ENCODE measurements at regions not wholly inside any gene's neighbourhood (a gene's known extent, or its start where the extent isn't known, plus 50 kb on each side); places are given as distances from the start of the nearest gene placed in this dataset.
A peak's percentile ranks its signal among the peaks of the same experiment; 100 is the strongest.

GRCh38 chr7:139169816-139170215 is 60.3 kb upstream of the ZC3HAV1 start:
- TF ChIP-seq CTCF (IDR thresholded peaks at IDR 0.05), result no peak
- H4K20me1 ChIP-seq (ENCODE audit: insufficient read depth, low read length), result no peaks in the 10 kb centered on the region
- no peak overlapping the region for H3K4me2 ChIP-seq (replicated peaks; ENCODE audit: extremely low read depth, low read length, poor library complexity, severe bottlenecking)
- no peak overlapping the region for H3K4me3 ChIP-seq (replicated peaks in 1 of 3; ENCODE audit: low read depth in 2 of 3, low read length in 3 of 3)
- no peaks in the 10 kb centered on the region for H3K79me2 ChIP-seq (ENCODE audit: insufficient read depth, low read length)
- Mint-ChIP-seq H3K27ac (no peak overlapping the region), H3K36me3 (no peaks in the 10 kb centered on the region), H3K4me3 (no peak overlapping the region), H3K4me1 (no peaks in the 10 kb centered on the region), H3K9me3 (no peaks in the 10 kb centered on the region), H3K27me3 (ENCODE audit: low read depth in 3 of 3) (peaks cover 0 to 1% (median 0%) of the 10 kb centered on the region in 3 donors)
- H3K36me3 ChIP-seq (replicated peaks in 1 of 2; ENCODE audit: control insufficient read depth in 1 of 2, insufficient read depth in 2 of 2, low read length in 2 of 2), result no peaks in the 10 kb centered on the region
- H3K4me1 ChIP-seq (ENCODE audit: control insufficient read depth in 1 of 2, insufficient read depth in 2 of 2, low read length in 2 of 2), result no peaks in the 10 kb centered on the region
- intact Hi-C loops (cut with micrococcal nuclease), result no loop called here
- no peak overlapping the region for H3K9ac ChIP-seq (ENCODE audit: insufficient read depth, low read length, poor library complexity, severe bottlenecking)
- no CpG with 5 or more reads among the region's 2 CpGs for WGBS (ENCODE audit: insufficient coverage)
- no peak for DNase-seq
- H2AFZ ChIP-seq (ENCODE audit: insufficient read depth, low read depth, low read length, poor library complexity, severe bottlenecking), result no peak overlapping the region
- no peaks in the 10 kb centered on the region for H3K9me3 ChIP-seq (replicated peaks in 1 of 2; ENCODE audit: control insufficient read depth in 1 of 2, insufficient read depth in 1 of 2, low read length in 2 of 2)
- H3K27me3 ChIP-seq (ENCODE audit: control insufficient read depth in 2 of 2, insufficient read depth in 2 of 2, low read length in 2 of 2), result no peaks in the 10 kb centered on the region
- H3K27ac ChIP-seq (ENCODE audit: low read depth in 1 of 2, low read length in 2 of 2), result no peak overlapping the region

DNA sequence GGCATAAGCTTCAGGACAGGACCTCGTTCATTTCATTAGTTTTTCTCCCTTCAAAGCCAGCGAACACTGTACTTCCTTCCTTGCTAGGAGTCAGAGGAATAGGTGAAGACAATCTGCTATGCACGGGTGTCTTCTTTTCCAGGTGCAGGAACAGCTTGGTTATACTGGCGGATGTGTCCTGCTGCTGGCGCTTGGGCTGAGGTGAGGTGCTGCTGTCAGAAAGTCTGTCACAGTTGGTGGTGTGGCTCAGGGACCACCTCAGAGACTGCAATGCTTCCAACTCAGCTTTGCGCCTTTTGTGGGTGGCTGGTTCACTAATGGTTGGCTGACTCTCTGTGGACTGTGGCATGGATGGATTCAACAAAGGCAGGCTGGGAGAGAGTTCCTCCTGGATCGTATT is 58.3 kb upstream of the UBN2 start:
- no peak for DNase-seq
- Histone ChIP-seq H3K4me1 (ENCODE audit: control insufficient read depth in 1 of 2, insufficient read depth in 2 of 2, low read length in 2 of 2) (no peaks in the 10 kb centered on the region), H3K9me3 (replicated peaks in 1 of 2; ENCODE audit: control insufficient read depth in 1 of 2, insufficient read depth in 1 of 2, low read length in 2 of 2) (no peaks in the 10 kb centered on the region), H3K36me3 (replicated peaks in 1 of 2; ENCODE audit: control insufficient read depth in 1 of 2, insufficient read depth in 2 of 2, low read length in 2 of 2) (no peaks in the 10 kb centered on the region), H4K20me1 (ENCODE audit: insufficient read depth, low read length) (no peaks in the 10 kb centered on the region), H2AFZ (ENCODE audit: insufficient read depth, low read depth, low read length, poor library complexity, severe bottlenecking) (no peak overlapping the region), H3K4me3 (replicated peaks in 1 of 3; ENCODE audit: low read depth in 2 of 3, low read length in 3 of 3) (no peak overlapping the region), H3K4me2 (replicated peaks; ENCODE audit: extremely low read depth, low read length, poor library complexity, severe bottlenecking) (no peak overlapping the region), H3K79me2 (ENCODE audit: insufficient read depth, low read length) (no peaks in the 10 kb centered on the region), H3K27me3 (ENCODE audit: control insufficient read depth in 2 of 2, insufficient read depth in 2 of 2, low read length in 2 of 2) (no peaks in the 10 kb centered on the region), H3K9ac (ENCODE audit: insufficient read depth, low read length, poor library complexity, severe bottlenecking) (no peak overlapping the region), H3K27ac (ENCODE audit: low read depth in 1 of 2, low read length in 2 of 2) (no peak overlapping the region)
- no peaks in the 10 kb centered on the region for H3K9me3 Mint-ChIP-seq
- TF ChIP-seq CTCF (IDR thresholded peaks at IDR 0.05), result no peak
- H3K36me3 Mint-ChIP-seq, result no peaks in the 10 kb centered on the region
- peaks cover 0 to 1% (median 0%) of the 10 kb centered on the region in 3 donors for H3K27me3 Mint-ChIP-seq (ENCODE audit: low read depth in 3 of 3)
- H3K4me1 Mint-ChIP-seq, result no peaks in the 10 kb centered on the region
- H3K27ac Mint-ChIP-seq, result peak overlapping the region in 1 of 7 donors; percentile 69
- no peak overlapping the region for H3K4me3 Mint-ChIP-seq
- 97% methylated on average over 5 of the region's 7 CpGs for WGBS (ENCODE audit: insufficient coverage)
- intact Hi-C loops (cut with micrococcal nuclease), result no loop called here

All from CD14-positive monocyte (primary cell).